BLaER1 treated with 17β-estradiol and CSF1 and Interleukin-3, amounts not matched to agents 10 nM and 100 nM (cell line): ENCODE measurements at regions not wholly inside any gene's neighbourhood (a gene's known extent, or its start where the extent isn't known, plus 50 kb on each side); places are given as distances from the start of the nearest gene placed in this dataset.

Experiments
- H3K27ac ChIP-seq, 11 experiments: shearing (Covaris generic); formaldehyde crosslinking; 2 replicates each; pipeline ENCODE4 v1.8.1; 2022
- H3K27me3 ChIP-seq, 11 experiments: shearing (Covaris generic); formaldehyde crosslinking; 2 replicates each; pipeline ENCODE4 v1.8.1; 2022
- H3K36me3 ChIP-seq, 11 experiments: shearing (Covaris generic); formaldehyde crosslinking; 2 replicates each; pipeline ENCODE4 v1.8.1; 2022
- H3K4me1 ChIP-seq, 10 experiments: shearing (Covaris generic); formaldehyde crosslinking; 2 replicates each; pipeline ENCODE4 v1.8.1; 2022
- H3K4me2 ChIP-seq, 11 experiments: shearing (Covaris generic); formaldehyde crosslinking; 2 replicates each; pipeline ENCODE4 v1.8.1; 2022
- H3K4me3 ChIP-seq, 10 experiments: shearing (Covaris generic); formaldehyde crosslinking; 2 replicates each; pipeline ENCODE4 v1.8.1; 2022
- H3K9ac ChIP-seq, 11 experiments: shearing (Covaris generic); formaldehyde crosslinking; 2 replicates each; pipeline ENCODE4 v1.8.1; 2022
- H3K9me3 ChIP-seq, 11 experiments: shearing (Covaris generic); formaldehyde crosslinking; replicated peaks in 1 of 11; 2 replicates each; pipeline ENCODE4 v1.8.1; 2022
- H4K20me1 ChIP-seq, 11 experiments: shearing (Covaris generic); formaldehyde crosslinking; 2 replicates each; pipeline ENCODE4 v1.8.1; 2022
- Cebpa-rat ChIP-seq, 11 experiments: shearing (Covaris generic); IDR thresholded peaks; 2 replicates each; pipeline ENCODE4 v1.8.1; 2022

DNA sequence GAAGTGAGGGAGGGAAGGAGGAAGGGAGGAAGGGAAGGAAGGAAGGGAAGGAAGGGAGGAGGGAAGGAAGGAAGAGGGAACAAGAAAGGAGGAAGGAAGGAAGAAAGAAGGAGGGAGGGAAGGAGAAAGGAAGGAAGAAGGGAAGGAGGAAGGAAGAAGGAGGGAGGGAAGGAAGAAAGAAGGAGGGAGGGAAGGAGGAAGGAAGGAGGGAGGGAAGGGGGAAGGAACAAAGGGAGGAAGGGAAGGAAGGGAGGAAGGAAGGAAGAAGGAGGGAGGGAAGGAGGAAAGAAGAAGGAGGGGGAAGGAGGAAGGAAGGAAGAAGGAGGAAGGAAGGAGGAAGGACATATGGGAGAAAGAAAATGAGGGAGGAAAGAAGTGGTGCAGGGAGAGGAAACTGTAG is 184.7 kb upstream of the PMEPA1 start:
- Histone ChIP-seq H3K27ac (no peak overlapping the region), H3K9ac (no peak overlapping the region), H4K20me1 (no peaks in the 10 kb centered on the region), H3K4me1 (peaks cover 0 to 7% (median under 1%) of the 10 kb centered on the region in 10 experiments; a peak in 11 of 20 replicates), H3K36me3 (no peaks in the 10 kb centered on the region), H3K4me3 (no peak overlapping the region), H3K9me3 (peaks cover 6 to 17% (median 13%) of the 10 kb centered on the region in 11 experiments; a peak in 16 of 22 replicates), H3K27me3 (peaks cover 0 to 4% (median 0%) of the 10 kb centered on the region in 11 experiments; a peak in 2 of 22 replicates), H3K4me2 (no peak overlapping the region)
- TF ChIP-seq Cebpa-rat (IDR thresholded peaks at IDR 0.05): no peak

DNA sequence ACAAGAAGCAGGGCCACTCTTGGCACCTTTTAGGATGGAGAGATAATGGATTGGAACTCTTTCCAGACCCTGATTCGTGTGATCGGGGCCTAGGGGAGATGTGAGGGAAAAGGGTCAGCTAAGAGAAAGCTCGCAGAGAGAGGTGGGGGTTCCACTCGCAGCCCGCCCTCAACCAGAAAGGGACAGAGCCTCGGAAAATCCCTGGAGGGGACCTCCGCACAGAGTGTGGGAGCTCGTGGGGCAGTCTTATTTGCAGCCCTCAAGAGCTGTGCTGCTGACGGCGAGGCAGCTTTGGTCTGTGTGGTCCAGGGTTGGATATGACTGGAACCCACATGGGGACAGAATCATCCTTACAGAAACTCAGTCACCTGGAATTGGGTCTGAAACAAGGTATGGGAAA is 184.3 kb upstream of the PMEPA1 start:
- 0 out of 20 replicates have a peak, but pooled peaks cover 0 to 6% (median 0%) of the 10 kb centered on the region in 10 experiments for H3K4me1 ChIP-seq
- no peak for TF ChIP-seq Cebpa-rat (IDR thresholded peaks at IDR 0.05)
- no peaks in the 10 kb centered on the region; a peak in 1 of 22 replicates for H3K27me3 ChIP-seq
- peaks cover 6 to 17% (median 13%) of the 10 kb centered on the region in 11 experiments; a peak in 16 of 22 replicates for H3K9me3 ChIP-seq
- H3K36me3 ChIP-seq: no peaks in the 10 kb centered on the region
- no peak overlapping the region for H3K4me2 ChIP-seq
- no peak overlapping the region for H3K9ac ChIP-seq
- H3K27ac ChIP-seq: no peak overlapping the region
- no peak overlapping the region for H3K4me3 ChIP-seq
- no peaks in the 10 kb centered on the region for H4K20me1 ChIP-seq

DNA sequence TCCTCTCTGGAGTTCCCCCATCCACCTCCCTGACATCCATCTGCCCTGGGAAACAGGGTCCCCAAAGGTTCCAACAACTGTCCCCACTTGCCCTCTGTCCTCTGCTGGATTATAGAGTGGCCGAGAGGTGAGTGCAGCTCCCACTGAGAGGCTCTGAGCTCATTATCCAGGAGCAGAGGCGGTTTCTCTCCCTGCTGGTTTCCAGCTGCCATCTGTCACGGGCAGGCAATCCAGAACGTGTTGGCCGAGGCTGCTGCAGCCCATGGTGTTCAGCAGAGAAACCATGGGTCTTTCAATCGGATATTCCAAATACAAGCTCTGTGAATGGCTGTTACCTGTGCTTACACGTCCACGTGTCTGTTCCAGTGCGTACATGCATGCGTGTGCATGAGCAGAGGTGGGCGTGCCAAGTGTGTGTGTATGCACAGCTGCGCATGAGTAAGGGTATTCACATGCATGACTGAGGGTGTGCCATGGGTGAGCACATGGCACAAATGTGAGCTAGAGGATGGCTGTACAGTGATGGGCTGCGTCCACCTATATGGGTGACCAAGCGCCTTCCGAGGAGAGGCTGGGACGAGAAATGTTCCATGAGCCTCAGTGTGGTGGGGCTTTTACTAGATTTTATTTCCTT is 183.7 kb upstream of the PMEPA1 start:
- peaks cover 6 to 17% (median 13%) of the 10 kb centered on the region in 11 experiments; a peak in 16 of 22 replicates for H3K9me3 ChIP-seq
- no peak overlapping the region for H3K27ac ChIP-seq
- no peaks in the 10 kb centered on the region; a peak in 1 of 22 replicates for H3K27me3 ChIP-seq
- TF ChIP-seq Cebpa-rat (IDR thresholded peaks at IDR 0.05): no peak
- no peak overlapping the region for H3K4me3 ChIP-seq
- no peak overlapping the region for H3K9ac ChIP-seq
- H4K20me1 ChIP-seq: no peaks in the 10 kb centered on the region
- H3K4me1 ChIP-seq: 0 out of 20 replicates have a peak, but pooled peaks cover 0 to 6% (median 0%) of the 10 kb centered on the region in 10 experiments
- no peak overlapping the region for H3K4me2 ChIP-seq
- H3K36me3 ChIP-seq: no peaks in the 10 kb centered on the region

DNA sequence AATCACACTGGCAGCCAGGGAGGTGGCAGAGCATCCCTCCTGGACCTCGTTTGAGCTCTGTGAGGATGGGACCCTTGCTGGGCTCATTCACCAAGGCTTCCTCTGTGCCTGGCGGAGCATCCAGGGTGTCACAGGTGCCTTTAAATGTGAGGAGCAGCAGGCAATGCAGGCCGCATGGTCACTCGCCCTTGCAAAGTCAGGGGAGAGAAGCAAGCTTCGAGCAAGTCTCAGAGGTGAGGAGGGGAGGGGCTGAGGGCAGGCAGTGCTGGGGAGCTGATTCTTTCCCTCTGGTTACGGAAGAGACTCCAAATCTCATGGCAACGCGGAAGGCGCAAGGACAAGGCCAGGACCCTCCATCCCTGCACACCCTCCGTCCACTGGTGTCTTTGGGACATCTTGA is 182.7 kb upstream of the PMEPA1 start:
- Histone ChIP-seq H3K27ac (no peak overlapping the region), H3K4me1 (0 out of 20 replicates have a peak, but pooled peaks cover 0 to 6% (median 0%) of the 10 kb centered on the region in 10 experiments), H3K4me3 (no peak overlapping the region), H4K20me1 (no peaks in the 10 kb centered on the region), H3K9me3 (peaks cover 7 to 18% (median 14%) of the 10 kb centered on the region in 11 experiments; a peak in 17 of 22 replicates), H3K9ac (no peak overlapping the region), H3K36me3 (no peaks in the 10 kb centered on the region), H3K27me3 (no peaks in the 10 kb centered on the region; a peak in 1 of 22 replicates), H3K4me2 (no peak overlapping the region)
- TF ChIP-seq Cebpa-rat (IDR thresholded peaks at IDR 0.05): no peak

DNA sequence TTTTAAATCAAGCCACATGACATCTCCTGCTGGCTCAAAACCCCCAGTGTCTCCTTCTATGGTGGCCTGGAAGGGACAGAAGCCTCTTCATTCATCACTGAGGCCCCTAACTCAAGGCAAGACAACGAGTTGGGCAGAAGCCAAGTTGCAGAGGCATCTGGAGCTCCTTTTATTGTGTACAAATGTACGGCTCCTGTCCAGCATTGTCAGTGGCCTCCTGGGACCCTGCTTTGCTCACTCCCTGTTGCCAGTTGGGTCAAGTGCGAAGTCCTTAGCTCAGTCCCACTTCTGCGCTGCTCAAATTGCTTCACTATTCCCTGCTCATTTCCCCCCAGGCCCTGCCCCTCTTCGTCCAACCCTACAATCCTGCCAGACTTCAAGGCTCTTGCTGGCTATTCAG is 181.2 kb upstream of the PMEPA1 start:
- no peak overlapping the region for H3K9ac ChIP-seq
- no peak for TF ChIP-seq Cebpa-rat (IDR thresholded peaks at IDR 0.05)
- H4K20me1 ChIP-seq: no peaks in the 10 kb centered on the region
- peaks cover 12 to 25% (median 15%) of the 10 kb centered on the region in 11 experiments; a peak in 17 of 22 replicates for H3K9me3 ChIP-seq
- H3K27me3 ChIP-seq: no peaks in the 10 kb centered on the region; a peak in 1 of 22 replicates
- H3K4me2 ChIP-seq: 0 out of 22 replicates have a peak overlapping the region, but pooled peaks of 2 of the 11 experiments have one; percentile 6 to 22
- H3K4me1 ChIP-seq: 0 out of 20 replicates have a peak, but pooled peaks cover 0 to 6% (median 0%) of the 10 kb centered on the region in 10 experiments
- H3K27ac ChIP-seq: no peak overlapping the region
- H3K36me3 ChIP-seq: no peaks in the 10 kb centered on the region
- no peak overlapping the region for H3K4me3 ChIP-seq

DNA sequence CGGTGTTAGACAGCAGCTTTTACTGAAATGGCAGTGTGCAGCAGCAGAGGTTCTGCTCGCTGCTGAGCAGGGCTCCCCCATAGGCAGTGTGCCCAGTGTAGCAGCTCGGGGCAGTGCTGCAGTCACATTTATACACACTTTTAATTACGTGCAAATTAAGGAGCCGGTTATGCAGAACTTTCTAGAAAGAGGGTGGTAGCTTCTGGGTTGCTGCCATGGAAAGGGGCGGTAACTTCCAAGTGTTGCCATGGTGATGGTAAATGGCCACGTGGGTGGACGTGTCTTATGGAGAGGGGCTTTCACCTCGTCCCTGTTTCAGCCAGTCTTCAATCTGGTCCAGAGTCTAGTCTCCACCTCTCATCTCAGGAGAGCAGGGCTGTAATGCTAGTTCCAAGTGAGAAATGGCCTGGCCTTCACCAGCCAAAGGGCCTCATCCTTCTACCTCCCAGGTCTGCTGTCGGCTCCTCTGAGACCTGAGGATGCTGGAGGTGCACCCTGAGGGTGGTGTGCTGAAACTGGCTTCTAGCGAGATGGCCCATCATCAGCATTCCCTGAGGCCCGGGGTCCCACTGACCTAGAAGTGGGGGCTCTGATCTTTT is 180.5 kb upstream of the PMEPA1 start:
- Histone ChIP-seq H3K27me3 (no peaks in the 10 kb centered on the region; a peak in 1 of 22 replicates), H3K9me3 (peaks cover 7 to 22% (median 10%) of the 10 kb centered on the region in 11 experiments; a peak in 17 of 22 replicates), H3K9ac (no peak overlapping the region), H3K4me2 (no peak overlapping the region), H3K27ac (no peak overlapping the region), H3K4me1 (0 out of 20 replicates have a peak, but pooled peaks cover 0 to 6% (median 0%) of the 10 kb centered on the region in 10 experiments), H3K36me3 (no peaks in the 10 kb centered on the region), H3K4me3 (no peak overlapping the region), H4K20me1 (no peaks in the 10 kb centered on the region)
- TF ChIP-seq Cebpa-rat (IDR thresholded peaks at IDR 0.05): no peak

DNA sequence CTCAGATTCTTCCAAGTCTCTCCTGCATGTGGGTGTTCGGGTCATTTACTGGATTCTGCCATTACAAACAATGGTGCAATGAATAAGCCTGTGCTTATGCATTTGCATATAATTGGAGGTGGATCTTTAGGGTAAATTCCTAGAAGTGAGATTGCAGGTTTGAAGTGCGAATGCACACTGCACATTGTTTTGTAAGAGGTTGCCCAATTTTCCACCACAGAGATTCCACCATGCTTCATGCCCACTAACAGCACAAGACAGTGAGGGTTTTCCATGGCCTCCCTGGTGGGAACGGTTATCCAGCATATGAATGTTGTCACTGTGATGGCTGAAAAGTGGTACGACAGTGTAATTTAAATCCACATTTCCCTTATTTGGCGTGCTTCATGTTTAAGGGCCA is 178.8 kb upstream of the PMEPA1 start:
- no peaks in the 10 kb centered on the region for H3K27me3 ChIP-seq
- TF ChIP-seq Cebpa-rat (IDR thresholded peaks at IDR 0.05): no peak
- no peak overlapping the region for H3K4me2 ChIP-seq
- 0 out of 20 replicates have a peak, but pooled peaks cover 0 to 6% (median 0%) of the 10 kb centered on the region in 10 experiments for H3K4me1 ChIP-seq
- H3K36me3 ChIP-seq: no peaks in the 10 kb centered on the region
- no peak overlapping the region for H3K27ac ChIP-seq
- no peak overlapping the region for H3K4me3 ChIP-seq
- H3K9ac ChIP-seq: no peak overlapping the region
- H4K20me1 ChIP-seq: no peaks in the 10 kb centered on the region
- peaks cover 0 to 14% (median 4%) of the 10 kb centered on the region in 11 experiments; a peak in 6 of 22 replicates for H3K9me3 ChIP-seq

DNA sequence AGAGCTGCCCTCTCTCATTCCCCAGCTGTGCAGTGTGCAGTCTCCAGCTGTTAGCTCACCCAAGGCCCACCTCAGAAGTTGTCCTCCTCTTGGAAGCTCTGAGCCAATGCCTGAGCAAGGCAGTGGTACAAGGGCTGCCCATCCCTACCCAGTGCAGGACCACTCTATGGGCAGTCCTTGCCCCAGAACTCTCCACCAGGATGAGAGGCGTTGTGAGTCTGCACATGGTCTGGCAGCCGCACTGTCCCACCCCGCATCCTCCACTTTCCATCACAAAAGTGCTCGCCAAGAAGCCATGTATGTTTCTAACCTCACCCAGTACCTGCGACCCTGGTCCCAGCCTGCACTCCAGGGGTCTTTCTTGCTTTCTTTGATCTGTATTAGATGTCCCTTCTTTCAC is 175.1 kb upstream of the PMEPA1 start:
- Histone ChIP-seq H3K27ac (no peak overlapping the region), H3K36me3 (no peaks in the 10 kb centered on the region), H3K4me2 (no peak overlapping the region), H3K4me1 (no peaks in the 10 kb centered on the region), H3K27me3 (no peaks in the 10 kb centered on the region), H3K9ac (no peak overlapping the region), H3K9me3 (peaks cover 0 to 14% (median 4%) of the 10 kb centered on the region in 11 experiments; a peak in 6 of 22 replicates), H3K4me3 (no peak overlapping the region), H4K20me1 (no peaks in the 10 kb centered on the region)
- TF ChIP-seq Cebpa-rat (IDR thresholded peaks at IDR 0.05): no peak

DNA sequence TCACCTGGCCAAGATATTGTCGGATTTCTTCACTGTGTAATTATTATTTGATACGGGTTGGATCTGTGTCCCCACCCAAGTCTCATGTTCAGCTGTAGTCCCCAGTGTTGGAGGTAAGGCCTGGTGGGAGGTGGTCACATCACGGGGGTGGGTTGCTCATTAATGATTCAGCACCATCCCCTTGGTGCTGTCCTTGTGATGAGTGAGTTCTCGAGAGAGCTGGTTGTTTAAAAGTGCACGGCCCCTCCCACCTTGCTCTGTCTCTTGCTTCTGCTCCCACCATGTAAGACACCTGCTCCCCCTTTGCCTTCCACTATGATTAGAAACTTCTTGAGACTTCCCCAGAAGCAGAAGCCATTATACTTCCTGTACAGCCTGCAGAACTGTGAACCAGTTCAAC is 173.9 kb upstream of the PMEPA1 start:
- H3K27me3 ChIP-seq: no peaks in the 10 kb centered on the region
- no peaks in the 10 kb centered on the region for H3K36me3 ChIP-seq
- peaks cover 0 to 14% (median 4%) of the 10 kb centered on the region in 11 experiments; a peak in 6 of 22 replicates for H3K9me3 ChIP-seq
- no peaks in the 10 kb centered on the region for H3K4me1 ChIP-seq
- no peak overlapping the region for H3K4me2 ChIP-seq
- H3K9ac ChIP-seq: no peak overlapping the region
- no peaks in the 10 kb centered on the region for H4K20me1 ChIP-seq
- no peak overlapping the region for H3K27ac ChIP-seq
- no peak overlapping the region for H3K4me3 ChIP-seq
- TF ChIP-seq Cebpa-rat (IDR thresholded peaks at IDR 0.05): no peak
